GM12801 (cell line): ENCODE measurements at regions not wholly inside any gene's neighbourhood (a gene's known extent, or its start where the extent isn't known, plus 50 kb on each side); places are given as distances from the start of the nearest gene placed in this dataset.

ENCODE experiments used
- TF ChIP-seq, protein P1 (sequence below): IDR thresholded peaks from one replicate; pipeline ENCODE4 v1.5.1; 2011; ENCODE audit warnings: control low read depth; ENCODE audit not compliant: insufficient read length; ENCODE audit errors: extremely low read depth

DNA sequence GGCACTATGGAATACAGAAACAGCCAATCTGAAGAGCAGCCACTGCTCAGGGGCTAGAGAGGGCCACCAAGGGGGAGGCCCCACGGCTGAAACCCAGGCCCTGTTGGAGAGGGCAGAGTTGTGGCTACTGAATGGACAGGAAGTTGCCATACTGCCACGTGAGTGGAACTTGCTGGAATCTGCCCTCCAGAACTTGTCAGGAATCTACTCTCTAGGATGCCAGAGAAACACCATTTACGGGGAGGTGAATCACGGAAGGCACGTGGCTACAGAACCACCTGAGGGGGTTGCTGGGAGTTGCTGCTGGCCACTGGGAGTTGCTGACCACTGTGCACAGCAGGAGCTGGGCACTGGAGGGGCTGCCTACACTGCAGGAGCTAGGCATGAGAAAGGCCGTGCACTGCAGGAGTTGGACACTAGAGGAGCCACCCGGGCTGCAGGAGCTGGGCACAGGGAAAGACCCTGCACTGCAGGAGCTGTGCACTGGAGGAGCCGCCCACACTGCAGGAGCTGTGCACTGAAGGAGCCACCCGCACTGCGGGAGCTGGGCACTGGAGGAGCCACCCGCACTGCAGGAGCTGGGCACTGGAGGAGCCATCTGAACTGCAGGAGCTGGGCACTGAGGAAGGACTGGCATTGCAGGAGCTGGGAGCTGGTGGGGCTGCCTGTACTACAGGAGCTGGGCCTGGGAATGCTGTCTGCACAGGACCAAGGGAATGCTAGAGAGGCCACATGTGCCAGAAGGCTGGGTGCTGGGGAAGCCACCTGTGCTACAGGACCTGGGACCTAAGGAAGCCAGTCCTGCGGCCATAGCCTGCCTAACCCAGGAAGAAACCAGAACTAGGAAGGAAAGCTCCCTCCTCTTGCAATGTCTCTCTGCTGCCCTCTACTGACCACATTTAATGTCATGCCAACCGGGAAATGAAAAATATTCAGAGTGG, 343.4 kb downstream of the MATN1 start:
- TF ChIP-seq, protein P1, sequence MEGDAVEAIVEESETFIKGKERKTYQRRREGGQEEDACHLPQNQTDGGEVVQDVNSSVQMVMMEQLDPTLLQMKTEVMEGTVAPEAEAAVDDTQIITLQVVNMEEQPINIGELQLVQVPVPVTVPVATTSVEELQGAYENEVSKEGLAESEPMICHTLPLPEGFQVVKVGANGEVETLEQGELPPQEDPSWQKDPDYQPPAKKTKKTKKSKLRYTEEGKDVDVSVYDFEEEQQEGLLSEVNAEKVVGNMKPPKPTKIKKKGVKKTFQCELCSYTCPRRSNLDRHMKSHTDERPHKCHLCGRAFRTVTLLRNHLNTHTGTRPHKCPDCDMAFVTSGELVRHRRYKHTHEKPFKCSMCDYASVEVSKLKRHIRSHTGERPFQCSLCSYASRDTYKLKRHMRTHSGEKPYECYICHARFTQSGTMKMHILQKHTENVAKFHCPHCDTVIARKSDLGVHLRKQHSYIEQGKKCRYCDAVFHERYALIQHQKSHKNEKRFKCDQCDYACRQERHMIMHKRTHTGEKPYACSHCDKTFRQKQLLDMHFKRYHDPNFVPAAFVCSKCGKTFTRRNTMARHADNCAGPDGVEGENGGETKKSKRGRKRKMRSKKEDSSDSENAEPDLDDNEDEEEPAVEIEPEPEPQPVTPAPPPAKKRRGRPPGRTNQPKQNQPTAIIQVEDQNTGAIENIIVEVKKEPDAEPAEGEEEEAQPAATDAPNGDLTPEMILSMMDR = peak; percentile 70

DNA sequence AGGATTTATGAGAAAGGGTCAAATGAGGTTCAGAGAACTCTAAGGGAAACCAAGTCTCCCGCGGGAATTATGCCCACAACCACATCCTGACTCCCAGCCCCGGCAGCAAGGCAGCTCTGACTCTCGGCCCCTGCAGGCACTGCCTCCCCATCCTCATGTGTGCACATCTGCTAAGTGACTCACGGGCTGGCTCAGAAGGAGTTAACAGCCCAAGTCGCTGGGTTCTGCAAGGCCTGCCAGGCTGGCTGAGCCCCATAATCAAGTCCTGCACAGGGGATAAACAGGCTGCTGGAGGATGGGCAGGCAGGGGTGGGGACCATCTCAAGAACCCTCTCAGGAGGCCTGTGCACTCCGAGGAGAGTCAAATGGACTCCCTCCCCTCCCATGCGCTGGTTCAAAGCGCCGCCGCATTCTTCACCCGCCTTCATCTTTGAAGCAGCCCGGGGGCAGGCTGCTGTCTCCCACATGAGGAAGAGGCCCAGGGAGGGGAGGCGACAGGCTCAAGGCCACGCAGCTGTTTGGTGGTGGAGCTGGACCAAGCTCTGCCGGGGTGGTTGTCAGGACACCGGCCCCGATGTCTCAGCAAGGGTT, 344.3 kb downstream of the MATN1 start:
- TF ChIP-seq, protein P1 = no peak

DNA sequence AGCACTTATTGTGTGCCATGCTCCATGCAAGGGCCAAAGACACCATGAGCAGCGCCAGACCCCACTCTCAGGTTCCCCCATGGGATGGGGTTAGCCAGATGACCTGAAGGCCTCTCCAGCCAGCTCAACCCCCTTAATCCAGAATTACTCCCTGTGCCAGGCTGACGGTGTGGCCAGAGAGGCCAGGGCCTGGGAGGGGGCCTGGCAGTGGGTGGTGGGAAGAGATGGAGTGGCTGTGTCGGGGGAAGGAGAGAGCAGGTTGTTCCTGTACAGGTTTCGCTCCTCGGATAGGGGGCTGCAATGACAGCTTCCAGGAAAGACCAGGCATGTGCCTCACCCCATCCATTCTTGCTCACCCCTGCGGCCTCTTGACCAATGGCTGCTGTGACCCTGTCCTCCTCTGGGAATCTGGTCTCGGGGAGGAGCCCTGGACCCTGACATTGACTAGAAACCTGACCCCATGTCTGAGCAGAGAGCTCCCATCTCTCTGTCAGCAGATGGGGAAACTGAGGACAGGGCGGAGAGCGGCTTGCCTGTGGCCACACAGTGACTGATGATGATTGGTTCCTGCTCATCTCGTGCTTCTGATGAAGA, 345.3 kb downstream of the MATN1 start:
- TF ChIP-seq, protein P1 = no peak

DNA sequence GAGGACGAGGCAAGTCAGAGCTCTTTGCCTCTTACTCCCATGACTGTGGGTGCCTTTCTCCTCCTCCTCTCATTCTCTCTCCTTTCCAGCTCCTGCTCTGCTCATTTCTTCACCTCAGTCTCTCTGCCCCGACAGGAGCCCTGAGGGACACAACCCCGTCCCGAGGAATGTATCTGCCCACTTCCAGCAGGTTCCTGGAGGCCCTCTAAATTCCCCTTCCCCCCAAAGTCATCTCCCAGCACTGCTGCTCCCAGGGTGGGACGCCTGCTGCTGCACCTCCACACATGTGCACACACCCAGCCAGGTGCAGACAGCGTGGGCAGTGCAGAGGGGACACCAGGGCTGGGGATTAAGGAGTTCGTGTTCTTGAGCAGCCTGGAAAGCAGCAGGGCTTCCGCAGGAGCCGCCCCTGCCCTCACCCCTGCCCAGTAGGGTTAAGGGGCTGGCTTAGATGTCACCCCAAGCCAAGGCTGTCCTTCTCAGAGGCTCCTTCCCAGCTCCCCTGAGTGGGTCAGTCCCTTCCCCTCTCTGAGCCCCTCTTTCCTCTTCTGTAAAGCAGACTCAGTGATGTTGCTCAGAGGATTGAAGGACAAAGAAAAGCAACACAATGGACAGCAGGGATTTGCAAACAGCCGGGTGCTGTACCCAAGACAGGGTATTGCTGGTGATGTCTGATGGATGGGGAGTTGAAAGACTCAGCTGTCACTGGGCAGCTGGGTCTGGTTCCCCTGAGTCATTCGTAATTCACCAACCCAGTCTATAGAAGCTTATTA, 346.0 kb downstream of the MATN1 start:
- TF ChIP-seq, protein P1 = no peak

DNA sequence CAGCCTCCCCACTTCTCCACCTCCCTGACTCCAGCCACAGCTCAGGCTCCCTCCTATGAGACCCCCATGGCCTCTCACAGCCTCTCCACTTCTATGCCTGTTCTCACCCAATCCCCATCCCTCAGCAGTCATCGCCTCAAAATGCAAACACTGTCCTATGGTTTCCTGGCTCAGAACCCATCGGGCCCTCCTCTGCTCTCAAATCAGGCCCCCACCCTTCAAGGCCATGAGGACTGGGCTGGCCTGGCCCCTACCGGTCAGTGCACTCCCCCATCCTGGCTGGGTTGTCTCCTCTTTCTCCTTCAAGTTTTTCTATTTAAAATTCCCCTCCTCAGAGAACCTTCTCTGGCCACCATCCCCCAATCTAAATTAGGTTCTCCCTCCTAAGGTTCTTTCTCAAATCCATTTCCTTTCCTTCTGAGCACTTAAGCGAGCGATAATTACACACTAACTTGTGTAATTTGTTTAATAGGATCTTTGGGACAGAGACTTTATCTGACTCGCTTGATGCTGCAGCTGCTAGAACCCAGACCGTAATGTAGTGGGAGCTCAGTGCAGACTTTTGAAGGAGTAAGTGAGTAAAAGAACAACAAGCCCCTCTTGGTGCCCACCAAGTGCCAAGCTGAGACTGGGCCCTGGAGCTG, 347.2 kb downstream of the MATN1 start:
- TF ChIP-seq, protein P1 = no peak

DNA sequence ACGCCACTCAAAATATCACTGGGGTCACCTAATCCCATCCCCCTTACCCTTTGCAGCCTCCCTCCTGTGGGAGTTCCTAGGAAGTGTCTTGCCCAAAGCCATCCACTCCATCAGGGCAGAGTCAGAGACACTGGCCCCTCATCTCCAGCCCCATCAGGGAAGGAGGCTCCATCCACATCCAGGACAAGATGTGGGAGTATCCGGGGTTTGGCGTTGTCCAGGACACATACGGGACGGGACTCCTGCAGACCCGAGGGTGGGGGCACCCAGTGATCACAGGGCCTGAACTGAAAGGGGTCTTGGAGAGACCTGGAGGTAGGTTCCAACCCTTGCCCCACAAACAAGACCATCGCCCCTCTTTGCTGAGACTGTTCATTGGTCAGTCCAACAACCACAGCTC, 348.2 kb downstream of the MATN1 start:
- TF ChIP-seq, protein P1 = no peak
